OCI-M2 (cell line): ENCODE measurements at regions not wholly inside any gene's neighbourhood (a gene's known extent, or its start where the extent isn't known, plus 50 kb on each side); places are given as distances from the start of the nearest gene placed in this dataset.

ENCODE experiments used
- DNase-seq: peaks from one replicate; lab custom pipeline; 2025; ENCODE audit not compliant: unreplicated experiment; lab: John Stamatoyannopoulos, UW

GRCh38 chr3:83302091-83302490, 1540.6 kb upstream of the GBE1 start:
- no peak for DNase-seq

GRCh38 chr3:83317605-83318004, 1556.2 kb upstream of the GBE1 start:
- no peak for DNase-seq

DNA sequence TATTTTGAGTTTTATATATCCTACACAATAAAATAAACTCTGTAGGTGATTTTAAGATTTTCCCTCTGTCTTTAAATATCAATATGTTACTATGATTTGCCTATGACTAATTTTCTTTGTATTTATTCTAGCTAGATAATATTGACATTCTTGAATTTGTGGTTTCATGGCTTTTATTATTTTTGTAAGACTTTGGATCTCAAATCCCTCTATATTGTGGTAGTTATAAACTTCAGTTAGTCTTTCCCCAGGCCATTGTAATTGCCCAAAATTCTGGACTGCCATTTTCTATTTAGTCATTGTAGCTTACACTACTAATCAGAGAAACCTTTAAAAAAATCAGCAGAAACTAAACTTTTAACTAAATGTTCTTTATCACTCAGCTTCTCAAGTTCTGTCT, 1559.3 kb upstream of the GBE1 start:
- DNase-seq = no peak

- DNase-seq = no peak
Observed at GRCh38 chr3:83321457-83321856, 1560.0 kb upstream of the GBE1 start.

DNA sequence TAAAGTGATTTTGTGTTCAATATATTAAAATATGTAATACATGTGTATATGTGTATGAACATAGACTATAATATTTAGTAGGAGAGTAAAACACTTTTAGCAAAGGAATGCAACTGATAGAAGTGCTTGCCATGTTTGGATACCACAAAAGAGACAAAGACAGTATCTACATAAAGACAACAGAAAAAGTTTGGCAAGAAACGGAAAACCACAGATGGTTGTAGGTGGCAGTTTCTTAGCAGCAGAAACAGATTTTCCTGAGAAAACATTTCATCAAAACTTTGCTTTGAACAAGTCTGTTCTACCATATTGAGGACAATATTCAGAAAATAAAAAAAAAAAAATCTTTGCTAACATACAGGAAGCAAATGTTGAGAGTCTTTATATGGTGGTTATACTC, 1560.4 kb upstream of the GBE1 start:
- no peak for DNase-seq

DNA sequence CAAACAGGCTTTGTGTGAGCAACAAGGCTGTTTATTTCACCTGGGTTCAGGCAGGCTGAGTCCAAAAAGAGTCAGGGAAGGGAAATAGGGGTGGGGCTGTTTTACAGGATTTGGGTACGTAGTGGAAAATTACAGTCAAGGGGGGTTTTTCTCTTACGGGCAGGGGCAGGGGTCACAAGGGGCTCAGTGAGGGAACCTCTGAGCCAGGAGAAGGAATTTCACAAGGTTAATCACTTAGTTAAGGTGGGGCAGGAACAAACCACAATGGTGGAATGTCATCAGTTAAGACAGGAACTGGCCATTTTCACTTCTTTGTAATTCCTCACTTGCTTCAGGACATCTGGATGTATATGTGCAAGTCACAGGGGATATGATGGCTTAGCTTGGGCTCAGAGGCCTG, 1592.8 kb upstream of the GBE1 start:
- DNase-seq = no peak

GRCh38 chr3:83393276-83393675, 1565.5 kb upstream of the CADM2 start:
- no peak for DNase-seq

DNA sequence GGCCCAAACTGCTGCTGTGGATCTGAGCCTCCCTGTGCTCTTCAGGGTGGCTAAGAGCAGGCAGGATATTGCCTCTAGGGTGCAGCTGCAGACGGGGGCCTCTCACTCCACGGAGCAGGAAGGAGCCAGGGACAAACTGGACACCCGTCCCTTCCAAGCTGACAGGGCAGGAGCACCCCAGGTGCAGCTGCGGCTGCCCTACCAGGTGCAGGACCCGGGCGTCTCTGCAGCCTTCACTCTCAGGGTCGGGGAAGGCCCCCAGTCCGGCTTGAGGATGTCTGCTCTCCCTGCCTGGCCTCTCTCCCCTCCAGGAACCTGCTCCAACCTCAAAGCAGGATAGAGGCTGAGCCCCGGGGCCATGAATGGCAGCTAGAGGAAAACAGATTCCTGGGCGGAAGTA, 1554.9 kb upstream of the CADM2 start:
- no peak for DNase-seq

DNA sequence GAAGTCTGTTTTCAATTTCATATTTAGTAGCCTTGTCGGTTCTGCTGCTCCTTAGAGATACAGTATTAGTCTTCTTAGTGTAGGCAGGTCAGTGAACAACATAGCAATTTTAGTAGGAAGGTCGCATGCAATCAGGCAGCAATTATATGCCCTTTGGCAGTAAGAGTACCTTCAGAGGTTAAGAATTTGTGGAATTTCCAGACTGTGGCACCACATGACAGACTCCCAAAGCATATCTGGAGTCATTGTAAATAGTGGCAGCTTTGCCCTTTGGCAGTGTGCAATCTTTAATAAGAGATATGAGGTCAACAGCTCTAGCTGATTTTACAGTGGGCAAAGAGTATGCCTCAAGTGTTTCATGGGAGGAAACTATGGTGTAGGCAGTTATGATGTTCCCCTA, 1532.5 kb upstream of the CADM2 start:
- no peak for DNase-seq

- DNase-seq = no peak
Observed at GRCh38 chr3:83434880-83435587, 1523.8 kb upstream of the CADM2 start.

DNA sequence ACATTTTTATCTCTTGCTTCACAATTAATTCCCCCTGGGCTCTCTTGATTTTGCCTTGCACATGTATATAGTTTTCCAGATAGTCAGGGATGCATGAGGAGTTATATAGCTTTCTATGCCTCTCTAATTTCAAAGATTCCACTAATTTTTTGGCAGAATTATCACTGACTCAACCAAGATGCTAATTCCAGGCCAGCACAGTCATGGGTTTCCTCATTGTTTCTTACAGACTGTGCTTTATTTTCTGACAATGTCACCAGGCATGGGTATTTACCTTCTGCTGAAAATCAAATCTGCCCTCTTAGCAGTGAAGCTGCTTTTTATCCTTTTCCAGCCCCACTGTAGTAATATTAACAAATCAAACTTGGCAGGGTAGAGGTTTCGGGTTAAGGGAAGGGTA, 1520.6 kb upstream of the CADM2 start:
- no peak for DNase-seq

DNA sequence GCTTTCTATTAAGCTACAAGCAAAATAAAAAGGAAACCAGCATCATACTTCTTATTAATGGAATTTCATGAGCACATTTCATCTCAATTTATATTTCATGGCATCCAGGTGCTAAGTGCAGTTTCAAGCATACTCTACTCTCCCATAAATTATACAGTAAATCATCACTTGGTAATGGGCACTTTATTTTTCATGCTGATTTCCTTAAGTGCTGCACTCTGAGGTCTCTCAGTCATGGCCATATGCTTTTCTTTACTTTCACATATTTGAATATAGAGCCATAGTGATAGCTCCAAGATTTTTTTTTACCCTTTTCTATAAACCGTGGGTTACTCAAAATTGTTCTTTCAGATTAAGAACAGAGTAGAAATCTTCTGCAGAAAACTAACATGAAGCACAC, 1505.7 kb upstream of the CADM2 start:
- DNase-seq = no peak

- DNase-seq = no peak
Observed at GRCh38 chr3:83454353-83454752, 1504.4 kb upstream of the CADM2 start.

GRCh38 chr3:83457551-83457950, 1501.2 kb upstream of the CADM2 start:
- peak; percentile 6 for DNase-seq

DNA sequence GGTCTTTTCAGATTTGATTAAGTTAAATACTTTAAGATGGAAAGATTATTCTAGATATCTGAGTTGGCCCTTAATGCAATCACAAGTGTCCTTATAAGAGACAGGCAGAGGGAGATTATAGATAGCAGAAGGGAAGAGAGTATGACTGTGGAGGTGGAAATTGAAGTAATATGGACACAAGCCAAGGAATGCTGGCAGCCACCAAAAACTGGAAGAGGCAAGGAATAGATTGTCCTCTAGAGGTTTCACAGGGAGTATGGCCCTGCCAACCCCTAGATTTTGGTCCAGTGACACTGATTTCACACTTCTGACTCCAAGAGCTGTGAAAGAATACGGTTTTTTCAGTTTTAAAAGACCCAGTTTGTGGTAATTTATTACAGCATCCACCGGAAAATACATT, 1498.7 kb upstream of the CADM2 start:
- DNase-seq = no peak

DNA sequence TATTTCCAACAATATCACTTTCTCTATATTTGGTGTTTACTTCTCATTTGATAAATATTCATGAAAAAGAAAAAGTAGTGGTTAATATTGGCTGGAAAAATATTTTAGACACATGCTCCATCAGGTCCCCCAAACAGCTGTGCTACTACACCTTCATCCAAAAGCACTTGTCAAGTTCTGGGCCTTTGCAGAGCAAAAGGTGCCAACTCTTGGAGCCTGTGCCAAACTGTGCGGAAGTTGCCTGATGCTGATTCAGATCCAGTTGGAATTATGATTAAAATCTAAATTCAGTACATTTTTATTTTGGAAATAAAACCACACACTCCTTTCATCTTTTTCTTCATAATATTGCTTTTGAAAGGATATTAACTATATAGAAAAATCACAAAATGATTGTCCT, 1497.4 kb upstream of the CADM2 start:
- DNase-seq = no peak

GRCh38 chr3:83477563-83477962, 1481.2 kb upstream of the CADM2 start:
- no peak for DNase-seq

GRCh38 chr3:83482402-83483070, 1476.3 kb upstream of the CADM2 start:
- DNase-seq = no peak

DNA sequence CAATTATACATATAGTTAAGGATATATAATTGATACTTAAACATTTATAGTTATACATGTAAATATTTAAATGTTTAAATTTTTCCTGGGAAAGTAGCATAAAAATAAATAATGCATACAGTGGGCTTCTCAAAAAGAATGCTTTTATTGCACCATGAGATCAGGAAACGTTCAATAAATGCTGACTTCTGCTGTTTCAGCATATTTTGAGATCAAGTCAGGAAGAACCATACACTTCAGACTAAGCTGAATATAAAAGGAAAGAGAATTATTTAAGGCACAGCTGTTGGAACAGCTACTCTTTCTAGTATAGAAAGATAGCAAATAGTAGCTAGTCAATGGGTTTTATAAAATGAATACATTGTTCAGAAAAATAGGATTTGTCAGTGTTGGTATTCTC, 1462.3 kb upstream of the CADM2 start:
- DNase-seq = no peak

DNA sequence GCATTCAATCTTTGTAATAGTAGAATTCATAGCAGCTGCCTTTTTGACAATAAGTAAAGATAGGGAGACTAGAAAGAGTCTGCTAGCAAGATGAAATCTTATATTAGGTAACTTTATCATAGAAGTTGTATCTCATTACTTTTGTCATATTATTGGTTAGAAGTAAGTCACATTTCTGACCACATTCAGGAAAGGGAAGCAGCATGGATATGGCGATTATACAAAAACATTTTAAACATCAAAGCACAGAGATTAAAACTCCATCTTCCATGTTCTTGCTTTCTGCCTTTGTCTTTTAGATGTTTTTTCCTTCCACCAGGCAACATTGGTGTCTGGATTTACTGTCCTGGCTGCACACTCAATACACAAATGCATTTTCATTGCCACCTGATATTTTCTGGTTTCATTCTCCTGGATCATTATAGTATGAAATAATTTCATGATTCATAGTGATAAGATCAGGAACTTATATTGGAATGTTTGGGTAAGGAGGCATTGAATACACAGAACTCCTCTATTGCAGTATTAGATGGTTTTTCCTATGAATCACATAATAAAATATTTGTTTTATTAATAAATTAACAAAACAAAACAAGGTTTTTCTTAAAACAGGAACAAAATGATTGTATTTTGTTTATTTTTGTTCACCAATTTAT, 1460.3 kb upstream of the CADM2 start:
- DNase-seq = no peak

DNA sequence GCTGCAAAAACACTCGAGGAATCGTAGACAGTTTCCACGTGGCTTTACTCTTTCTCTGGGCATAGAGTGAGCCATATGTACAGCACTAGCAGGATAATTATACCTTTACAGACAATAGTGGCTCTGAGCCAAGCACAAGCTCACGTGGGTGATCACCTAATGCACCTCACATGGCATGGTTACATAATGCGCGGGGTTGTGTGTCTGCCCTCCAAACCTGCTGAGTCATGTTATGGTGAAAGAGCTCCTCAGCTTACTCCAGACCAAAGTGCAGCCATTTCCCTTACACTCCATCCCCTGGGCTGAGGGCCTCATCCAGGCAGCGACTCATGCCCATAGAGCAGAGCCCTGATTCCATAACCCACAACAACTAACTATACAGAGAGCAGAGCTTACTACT, 1458.4 kb upstream of the CADM2 start:
- DNase-seq = no peak

- no peak for DNase-seq
Observed at GRCh38 chr3:83500931-83501330, 1457.9 kb upstream of the CADM2 start.
